CD4-positive, CD25-positive, alpha-beta regulatory T cell (primary cell): ENCODE measurements at regions not wholly inside any gene's neighbourhood (a gene's known extent, or its start where the extent isn't known, plus 50 kb on each side); places are given as distances from the start of the nearest gene placed in this dataset.
"Not testable (repeated sequence)": the region's sequence is repeated elsewhere in the genome, so short reads cannot be mapped to it uniquely, and the experiment has no call there.

Experiments
- ATAC-seq, 2 donors: fragments of 150-1000 bp; cut with Tn5 transposase; one replicate each; pipeline ENCODE4 v1.10.0; 2021; ENCODE audit warnings: low read depth in 2 of 2, moderate number of reproducible peaks in 2 of 2, moderate library complexity in 1 of 2
- DNase-seq, 3 donors: peaks; one replicate each; pipeline versions ENCODE4 v3.0.0 to v3.0.0-alpha.2; 2012 to 2022; ENCODE audit warnings: mixed read lengths in 1 of 3
- H3K27ac ChIP-seq: one replicate; pipeline ENCODE4 v1.7.0; 2013; ENCODE audit warnings: mild to moderate bottlenecking, low read length; ENCODE audit not compliant: insufficient read depth, poor library complexity, severe bottlenecking
- H3K27me3 ChIP-seq: one replicate; pipeline ENCODE4 v1.7.0; 2013; ENCODE audit warnings: low read length; ENCODE audit not compliant: control insufficient read depth, insufficient read depth
- H3K36me3 ChIP-seq: one replicate; pipeline ENCODE4 v1.7.0; 2013; ENCODE audit warnings: mild to moderate bottlenecking, low read length, moderate library complexity; ENCODE audit not compliant: control insufficient read depth, insufficient read depth
- H3K4me1 ChIP-seq: 2 replicates; pipeline ENCODE4 v1.7.0; 2013; ENCODE audit warnings: mild to moderate bottlenecking, low read length; ENCODE audit not compliant: insufficient read depth, control insufficient read depth, poor library complexity, severe bottlenecking
- H3K4me3 ChIP-seq: one replicate; pipeline ENCODE4 v1.7.0; 2013; ENCODE audit warnings: low read depth, mild to moderate bottlenecking, low read length, moderate library complexity
- H3K9me3 ChIP-seq, 2 experiments: 1 replicate in 1 of 2; 2 replicates in 1 of 2; pipeline ENCODE4 v1.7.0; 2013; ENCODE audit warnings: low read length in 2 of 2, mild to moderate bottlenecking in 1 of 2, moderate library complexity in 1 of 2; ENCODE audit not compliant: control insufficient read depth in 2 of 2
- H3K27ac Mint-ChIP-seq, 3 donors: one replicate each; pipeline ENCODE4 v1.8.0; 2020 to 2022; ENCODE audit warnings: mild to moderate bottlenecking in 3 of 3, mixed read lengths in 3 of 3, moderate library complexity in 2 of 3
- H3K27me3 Mint-ChIP-seq: one replicate; pipeline ENCODE4 v1.8.0; 2022; ENCODE audit warnings: mild to moderate bottlenecking, mixed read lengths
- H3K36me3 Mint-ChIP-seq: one replicate; pipeline ENCODE4 v1.8.0; 2020; ENCODE audit warnings: mixed read lengths
- H3K4me1 Mint-ChIP-seq, 4 donors: one replicate each; pipeline ENCODE4 v1.8.0; 2020 to 2022; ENCODE audit warnings: mixed read lengths in 4 of 4, mild to moderate bottlenecking in 1 of 4
- H3K4me3 Mint-ChIP-seq, 4 donors: one replicate each; pipeline ENCODE4 v1.8.0; 2020 to 2022; ENCODE audit warnings: mild to moderate bottlenecking in 4 of 4, mixed read lengths in 4 of 4, moderate library complexity in 3 of 4
- H3K9me3 Mint-ChIP-seq, 7 donors: one replicate each; pipeline ENCODE4 v1.8.0; 2020 to 2022; ENCODE audit warnings: mixed read lengths in 7 of 7, mild to moderate bottlenecking in 3 of 7, moderate library complexity in 2 of 7

- Histone ChIP-seq H3K9me3 (no peaks in the 10 kb centered on the region), H3K27ac (no peak overlapping the region), H3K36me3 (no peaks in the 10 kb centered on the region), H3K4me1 (no peaks in the 10 kb centered on the region), H3K27me3 (peaks cover 17% of the 10 kb centered on the region), H3K4me3 (no peak overlapping the region)
- no peaks in the 10 kb centered on the region for H3K4me1 Mint-ChIP-seq
- no peaks in the 10 kb centered on the region for H3K36me3 Mint-ChIP-seq
- ATAC-seq (no peak), DNase-seq (no peak)
- peaks cover 27% of the 10 kb centered on the region for H3K27me3 Mint-ChIP-seq
- no peak overlapping the region for H3K27ac Mint-ChIP-seq
- H3K4me3 Mint-ChIP-seq: no peak overlapping the region
- no peaks in the 10 kb centered on the region for H3K9me3 Mint-ChIP-seq
These were observed 82.9 kb upstream of the APBB1IP start for GRCh38 chr10:26355241-26355640.

GRCh38 chr10:26357203-26357602 is 80.9 kb upstream of the APBB1IP start:
- H3K4me3 Mint-ChIP-seq: no peak overlapping the region
- Histone ChIP-seq H3K36me3 (no peaks in the 10 kb centered on the region), H3K9me3 (no peaks in the 10 kb centered on the region), H3K27ac (no peak overlapping the region), H3K4me3 (no peak overlapping the region), H3K4me1 (no peaks in the 10 kb centered on the region), H3K27me3 (peaks cover 17% of the 10 kb centered on the region)
- DNase-seq (no peak), ATAC-seq (no peak)
- peaks cover 37% of the 10 kb centered on the region for H3K27me3 Mint-ChIP-seq
- H3K4me1 Mint-ChIP-seq: no peaks in the 10 kb centered on the region
- H3K9me3 Mint-ChIP-seq: no peaks in the 10 kb centered on the region
- no peak overlapping the region for H3K27ac Mint-ChIP-seq
- H3K36me3 Mint-ChIP-seq: no peaks in the 10 kb centered on the region

GRCh38 chr10:26358071-26358470 is 80.1 kb upstream of the APBB1IP start:
- Histone ChIP-seq H3K27me3 (peaks cover 16% of the 10 kb centered on the region), H3K4me1 (no peaks in the 10 kb centered on the region), H3K27ac (no peak overlapping the region), H3K36me3 (no peaks in the 10 kb centered on the region), H3K4me3 (no peak overlapping the region), H3K9me3 (no peaks in the 10 kb centered on the region)
- H3K36me3 Mint-ChIP-seq: no peaks in the 10 kb centered on the region
- no peaks in the 10 kb centered on the region for H3K9me3 Mint-ChIP-seq
- H3K27ac Mint-ChIP-seq: no peak overlapping the region
- ATAC-seq: no peak
- H3K4me3 Mint-ChIP-seq: no peak overlapping the region
- DNase-seq: no peak
- H3K27me3 Mint-ChIP-seq: peaks cover 36% of the 10 kb centered on the region
- H3K4me1 Mint-ChIP-seq: no peaks in the 10 kb centered on the region

DNA sequence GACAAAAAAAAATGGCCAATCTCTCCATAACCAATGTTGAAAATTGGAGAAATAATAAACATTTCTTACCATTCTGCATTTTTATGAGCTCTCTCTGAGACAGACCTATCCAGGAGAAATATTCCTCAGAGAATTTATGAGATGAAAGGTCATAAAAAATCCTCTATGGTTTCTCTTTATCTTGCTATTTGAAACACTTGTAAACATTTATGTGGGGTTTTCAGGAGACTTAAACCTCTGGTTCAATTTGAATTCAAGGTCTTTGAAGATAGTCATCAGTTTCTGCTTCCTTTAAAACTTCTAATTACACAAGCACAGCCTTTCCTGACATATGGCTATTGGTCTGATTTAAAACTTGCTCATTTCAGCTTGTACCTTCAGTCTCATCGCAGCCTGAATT is 78.5 kb upstream of the APBB1IP start:
- H3K4me1 Mint-ChIP-seq: no peaks in the 10 kb centered on the region
- H3K36me3 Mint-ChIP-seq: no peaks in the 10 kb centered on the region
- H3K27ac ChIP-seq: no peak overlapping the region
- H3K4me1 ChIP-seq: no peaks in the 10 kb centered on the region
- DNase-seq (no peak), ATAC-seq (no peak)
- no peak overlapping the region for H3K27ac Mint-ChIP-seq
- peaks cover 29% of the 10 kb centered on the region for H3K27me3 Mint-ChIP-seq
- H3K27me3 ChIP-seq: peaks cover 14% of the 10 kb centered on the region
- no peaks in the 10 kb centered on the region for H3K9me3 Mint-ChIP-seq
- H3K4me3 ChIP-seq: no peak overlapping the region
- no peaks in the 10 kb centered on the region for H3K9me3 ChIP-seq
- H3K4me3 Mint-ChIP-seq: no peak overlapping the region
- no peaks in the 10 kb centered on the region for H3K36me3 ChIP-seq

DNA sequence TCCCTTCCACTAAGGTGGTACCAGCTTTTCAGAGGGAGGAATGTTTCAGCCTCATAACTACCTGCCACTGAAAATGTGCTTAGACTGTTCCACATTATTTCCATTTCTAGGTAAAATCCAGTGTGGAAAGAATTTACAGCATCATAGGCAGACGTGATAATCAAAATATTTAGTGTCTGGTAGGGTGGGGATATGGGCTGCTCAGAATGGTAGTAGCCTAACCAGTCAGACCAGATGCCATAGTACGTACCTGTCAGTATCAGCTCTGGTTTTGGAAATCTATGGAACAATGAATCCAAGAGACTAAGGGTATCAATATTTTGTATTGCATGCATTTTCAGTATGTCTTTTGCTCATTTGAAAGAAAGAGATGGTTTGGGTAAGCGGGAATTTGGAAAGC is 76.8 kb upstream of the APBB1IP start:
- DNase-seq (no peak), ATAC-seq (no peak)
- Histone ChIP-seq H3K27me3 (peaks cover 10% of the 10 kb centered on the region), H3K4me3 (no peak overlapping the region), H3K27ac (no peak overlapping the region), H3K36me3 (no peaks in the 10 kb centered on the region), H3K9me3 (no peaks in the 10 kb centered on the region), H3K4me1 (no peaks in the 10 kb centered on the region)
- Mint-ChIP-seq H3K4me1 (no peaks in the 10 kb centered on the region), H3K9me3 (no peaks in the 10 kb centered on the region), H3K4me3 (no peak overlapping the region), H3K27me3 (peaks cover 22% of the 10 kb centered on the region), H3K36me3 (no peaks in the 10 kb centered on the region), H3K27ac (no peak overlapping the region)

- H3K27me3 Mint-ChIP-seq: peaks cover 22% of the 10 kb centered on the region
- DNase-seq (no peak), ATAC-seq (no peak)
- Histone ChIP-seq H3K9me3 (no peaks in the 10 kb centered on the region), H3K4me3 (no peak overlapping the region), H3K36me3 (no peaks in the 10 kb centered on the region), H3K27ac (no peak overlapping the region), H3K4me1 (no peaks in the 10 kb centered on the region), H3K27me3 (peaks cover 10% of the 10 kb centered on the region)
- no peaks in the 10 kb centered on the region for H3K4me1 Mint-ChIP-seq
- no peak overlapping the region for H3K27ac Mint-ChIP-seq
- no peak overlapping the region for H3K4me3 Mint-ChIP-seq
- H3K36me3 Mint-ChIP-seq: no peaks in the 10 kb centered on the region
- peaks cover 0 to under 1% (median 0%) of the 10 kb centered on the region in 7 donors for H3K9me3 Mint-ChIP-seq
These were observed 76.2 kb upstream of the APBB1IP start for GRCh38 chr10:26361971-26362370.

GRCh38 chr10:26365681-26366358 is 72.3 kb upstream of the APBB1IP start:
- Histone ChIP-seq H3K4me1 (no peaks in the 10 kb centered on the region), H3K9me3 (peaks cover 0 to 2% of the 10 kb centered on the region in 2 experiments), H3K27ac (no peak overlapping the region), H3K36me3 (no peaks in the 10 kb centered on the region), H3K27me3 (peaks cover 2% of the 10 kb centered on the region), H3K4me3 (no peak overlapping the region)
- Mint-ChIP-seq H3K9me3 (peaks cover 0 to 11% (median 0%) of the 10 kb centered on the region in 7 donors), H3K27ac (no peak overlapping the region), H3K36me3 (no peaks in the 10 kb centered on the region), H3K27me3 (peaks cover 23% of the 10 kb centered on the region), H3K4me3 (no peak overlapping the region), H3K4me1 (no peaks in the 10 kb centered on the region)
- no peak for DNase-seq
- ATAC-seq: no peak

- not testable (repeated sequence) for H3K36me3 Mint-ChIP-seq, H3K27me3 ChIP-seq, H3K4me1 Mint-ChIP-seq, ATAC-seq, H3K27ac ChIP-seq, H3K27ac Mint-ChIP-seq, H3K4me3 ChIP-seq, H3K4me3 Mint-ChIP-seq, DNase-seq, H3K36me3 ChIP-seq, H3K4me1 ChIP-seq, H3K9me3 ChIP-seq
- H3K9me3 Mint-ChIP-seq: peaks cover 0 to 11% (median 0%) of the 10 kb centered on the region in 7 donors
- peaks cover 18% of the 10 kb centered on the region for H3K27me3 Mint-ChIP-seq
These were observed 71.1 kb upstream of the APBB1IP start for GRCh38 chr10:26367035-26367434.
